SK-N-SH treated with all-trans-retinoic acid at 6 μM for 48 hours (cell line): ENCODE measurements at regions not wholly inside any gene's neighbourhood (a gene's known extent, or its start where the extent isn't known, plus 50 kb on each side); places are given as distances from the start of the nearest gene placed in this dataset.

Experiments
- ATAC-seq: fragments of 200-7000 bp; cut with Tn5 transposase; 3 replicates; pipeline ENCODE4 v1.9.1; 2020; ENCODE audit warnings: mild to moderate bottlenecking, moderate library complexity
- ARNTL ChIP-seq: fragments of 450-650 bp; formaldehyde crosslinking; IDR thresholded peaks from 2 replicates; pipeline ENCODE4 v1.5.0; 2020; ENCODE audit warnings: low read depth, mild to moderate bottlenecking, moderate library complexity, borderline replicate concordance
- BACH2 ChIP-seq: fragments of 250-450 bp; sonication (Bioruptor Pico); IDR thresholded peaks from 2 replicates; pipeline ENCODE4 v1.9.0; 2021; ENCODE audit warnings: mild to moderate bottlenecking, borderline replicate concordance
- CREB5 ChIP-seq: fragments of 250-450 bp; sonication (Bioruptor Pico); IDR thresholded peaks from 2 replicates; pipeline ENCODE4 v1.5.1; 2020; ENCODE audit warnings: low read depth, mild to moderate bottlenecking, moderate library complexity
- CSDC2 ChIP-seq: fragments of 250-450 bp; sonication (Bioruptor Pico); IDR thresholded peaks from 2 replicates; pipeline ENCODE4 v1.5.0; 2020; ENCODE audit warnings: mild to moderate bottlenecking, moderate library complexity
- CSRNP3 ChIP-seq: fragments of 250-450 bp; sonication (Bioruptor Pico); IDR thresholded peaks from 2 replicates; pipeline ENCODE4 v1.5.1; 2021; ENCODE audit warnings: mild to moderate bottlenecking, moderate library complexity
- ESRRG ChIP-seq: fragments of 250-450 bp; sonication (Bioruptor Pico); IDR thresholded peaks from 2 replicates; pipeline ENCODE4 v1.6.1; 2021; ENCODE audit warnings: mild to moderate bottlenecking
- GLIS3 ChIP-seq: fragments of 250-450 bp; sonication (Bioruptor Pico); IDR thresholded peaks from 2 replicates; pipeline ENCODE4 v1.5.0; 2020; ENCODE audit warnings: mild to moderate bottlenecking, moderate library complexity
- ISL1 ChIP-seq: fragments of 250-450 bp; sonication (Bioruptor Pico); IDR thresholded peaks from 2 replicates; pipeline ENCODE4 v2.1.2; 2022; ENCODE audit warnings: mild to moderate bottlenecking, moderate library complexity
- OSR1 ChIP-seq: fragments of 250-450 bp; sonication (Bioruptor Pico); IDR thresholded peaks from 2 replicates; pipeline ENCODE4 v1.8.0; 2022; ENCODE audit warnings: moderate library complexity, mild to moderate bottlenecking, inconsistent platforms
- POU6F1 ChIP-seq: fragments of 250-450 bp; sonication (Bioruptor Pico); IDR thresholded peaks from 2 replicates; pipeline ENCODE4 v1.8.0; 2021; ENCODE audit warnings: low read depth, mild to moderate bottlenecking, moderate library complexity, borderline replicate concordance
- PPARA ChIP-seq: fragments of 250-450 bp; sonication (Bioruptor Pico); IDR thresholded peaks from 2 replicates; pipeline ENCODE4 v1.5.0; 2020; ENCODE audit warnings: mild to moderate bottlenecking, borderline replicate concordance
- RARB ChIP-seq: fragments of 250-450 bp; sonication (Bioruptor Pico); IDR thresholded peaks from 2 replicates; pipeline ENCODE4 v1.8.0; 2021; ENCODE audit warnings: mild to moderate bottlenecking, moderate library complexity
- SNAI2 ChIP-seq: fragments of 250-450 bp; sonication (Bioruptor Pico); IDR thresholded peaks from 2 replicates; pipeline ENCODE4 v1.5.0; 2020; ENCODE audit warnings: mild to moderate bottlenecking, moderate library complexity
- TCF4 ChIP-seq: fragments of 250-450 bp; sonication (Bioruptor Pico); IDR thresholded peaks from 2 replicates; pipeline ENCODE4 v1.8.0; 2021; ENCODE audit warnings: mild to moderate bottlenecking, moderate library complexity, borderline replicate concordance
- TSHZ2 ChIP-seq: fragments of 250-450 bp; sonication (Bioruptor Pico); IDR thresholded peaks from 2 replicates; pipeline ENCODE4 v1.5.0; 2020; ENCODE audit warnings: mild to moderate bottlenecking, moderate library complexity
- ZC3H10 ChIP-seq: fragments of 250-450 bp; sonication (Bioruptor Pico); IDR thresholded peaks from 2 replicates; pipeline ENCODE4 v1.5.1; 2021; ENCODE audit warnings: mild to moderate bottlenecking, moderate library complexity
- ZFP3 ChIP-seq: fragments of 250-450 bp; sonication (Bioruptor Pico); IDR thresholded peaks from 2 replicates; pipeline ENCODE4 v1.5.0; 2020; ENCODE audit warnings: mild to moderate bottlenecking, moderate library complexity
- ZNF565 ChIP-seq: fragments of 450-650 bp; formaldehyde crosslinking; conservative IDR thresholded peaks from 2 replicates; pipeline ENCODE4 v1.5.0; 2020; ENCODE audit warnings: low read depth, mild to moderate bottlenecking, moderate library complexity
- ZNF70 ChIP-seq: fragments of 450-650 bp; formaldehyde crosslinking; IDR thresholded peaks from 2 replicates; pipeline ENCODE4 v1.5.0; 2020; ENCODE audit warnings: mild to moderate bottlenecking, moderate library complexity
- ZNF8 ChIP-seq: fragments of 450-650 bp; formaldehyde crosslinking; IDR thresholded peaks from 2 replicates; pipeline ENCODE4 v1.5.0; 2020; ENCODE audit warnings: mild to moderate bottlenecking, moderate library complexity

GRCh38 chr9:100639854-100640253 lies 62.0 kb downstream of the CAVIN4 start:
- TF ChIP-seq ZFP3: no peak
- no peak for TF ChIP-seq CREB5
- no peak for TF ChIP-seq TSHZ2
- TF ChIP-seq ZNF8: no peak
- no peak for TF ChIP-seq ARNTL (CRISPR knock-in tag)
- no peak for TF ChIP-seq TCF4 (CRISPR knock-in tag)
- no peak for TF ChIP-seq ZC3H10 (CRISPR knock-in tag)
- TF ChIP-seq BACH2 (CRISPR knock-in tag): no peak
- no peak for TF ChIP-seq CSRNP3 (CRISPR knock-in tag)
- TF ChIP-seq CSDC2 (CRISPR knock-in tag): no peak
- no peak for TF ChIP-seq GLIS3
- no peak for TF ChIP-seq ZNF70 (CRISPR knock-in tag)
- no peak for TF ChIP-seq SNAI2 (CRISPR knock-in tag)
- ATAC-seq: no peak

GRCh38 chr9:100640447-100641050 lies 62.7 kb downstream of the CAVIN4 start:
- no peak for ATAC-seq
- TF ChIP-seq CSDC2 (CRISPR knock-in tag): no peak
- no peak for TF ChIP-seq ISL1 (CRISPR knock-in tag)
- TF ChIP-seq TCF4 (CRISPR knock-in tag): no peak
- TF ChIP-seq ZNF8: no peak
- no peak for TF ChIP-seq RARB (CRISPR knock-in tag)
- no peak for TF ChIP-seq POU6F1
- TF ChIP-seq ZNF565 (CRISPR knock-in tag): no peak
- no peak for TF ChIP-seq ZC3H10 (CRISPR knock-in tag)
- TF ChIP-seq CSRNP3 (CRISPR knock-in tag): no peak
- TF ChIP-seq ESRRG (CRISPR knock-in tag): no peak
- no peak for TF ChIP-seq GLIS3
- TF ChIP-seq SNAI2 (CRISPR knock-in tag): no peak
- no peak for TF ChIP-seq OSR1 (CRISPR knock-in tag)
- TF ChIP-seq PPARA (CRISPR knock-in tag): no peak
- no peak for TF ChIP-seq ZFP3
- no peak for TF ChIP-seq BACH2 (CRISPR knock-in tag)

- no peak for TF ChIP-seq POU6F1
- TF ChIP-seq ZNF8: no peak
- TF ChIP-seq ISL1 (CRISPR knock-in tag): no peak
- no peak for TF ChIP-seq CSDC2 (CRISPR knock-in tag)
- ATAC-seq: no peak
Observed at GRCh38 chr9:100641166-100641565, 63.3 kb downstream of the CAVIN4 start.
